Glutamatergic neuron (in vitro differentiated cells): ENCODE measurements at regions not wholly inside any gene's neighbourhood (a gene's known extent, or its start where the extent isn't known, plus 50 kb on each side); places are given as distances from the start of the nearest gene placed in this dataset.
"Not testable (repeated sequence)": the region's sequence is repeated elsewhere in the genome, so short reads cannot be mapped to it uniquely, and the experiment has no call there.

Source experiments
- DNase-seq: peaks from one replicate; pipeline ENCODE4 v3.0.0; 2022
- H3K27ac Mint-ChIP-seq: one replicate; pipeline ENCODE4 v1.8.0; 2020; ENCODE audit warnings: mild to moderate bottlenecking, mixed read lengths, inconsistent platforms; ENCODE audit not compliant: unreplicated experiment
- H3K27me3 Mint-ChIP-seq: one replicate; pipeline ENCODE4 v1.8.0; 2020; ENCODE audit warnings: mild to moderate bottlenecking, moderate library complexity, mixed read lengths, inconsistent platforms; ENCODE audit not compliant: unreplicated experiment
- H3K36me3 Mint-ChIP-seq: one replicate; pipeline ENCODE4 v1.8.0; 2020; ENCODE audit warnings: mild to moderate bottlenecking, mixed read lengths, inconsistent platforms; ENCODE audit not compliant: unreplicated experiment
- H3K4me1 Mint-ChIP-seq: one replicate; pipeline ENCODE4 v1.8.0; 2020; ENCODE audit warnings: mild to moderate bottlenecking, low read depth, mixed read lengths, inconsistent platforms; ENCODE audit not compliant: unreplicated experiment
- H3K4me3 Mint-ChIP-seq: one replicate; pipeline ENCODE4 v1.8.0; 2020; ENCODE audit warnings: mild to moderate bottlenecking, mixed read lengths, inconsistent platforms; ENCODE audit not compliant: unreplicated experiment
- H3K9me3 Mint-ChIP-seq: one replicate; pipeline ENCODE4 v1.8.0; 2020; ENCODE audit warnings: mild to moderate bottlenecking, moderate library complexity, mixed read lengths, inconsistent platforms; ENCODE audit not compliant: unreplicated experiment
- TF ChIP-seq, protein P1 (sequence below): fragments of 200-600 bp; sonication (generic); IDR thresholded peaks from one replicate; pipeline ENCODE4 v1.5.0; 2021; ENCODE audit not compliant: partially characterized antibody, unreplicated experiment

DNA sequence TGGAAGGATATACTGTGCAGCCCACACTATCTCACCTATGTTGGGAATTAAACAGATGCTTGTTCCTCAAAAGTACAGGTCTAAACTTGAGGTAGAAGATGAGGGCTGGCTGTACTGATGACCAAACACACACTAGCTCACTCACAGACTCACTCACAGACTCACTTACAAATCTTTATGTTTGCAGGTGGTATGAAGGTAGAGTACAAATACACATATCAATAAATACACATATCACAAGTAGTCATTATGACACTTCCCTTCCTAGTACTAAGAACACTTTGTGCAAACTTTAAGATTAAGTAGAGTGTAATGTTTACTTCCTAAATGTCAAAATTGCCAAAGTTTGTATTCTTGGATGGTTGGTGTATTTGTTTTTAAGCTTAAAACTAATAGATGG, 155.4 kb upstream of the KCNQ5 start:
- H3K4me3 Mint-ChIP-seq: no peak overlapping the region
- H3K27me3 Mint-ChIP-seq: no peaks in the 10 kb centered on the region
- no peak overlapping the region for H3K27ac Mint-ChIP-seq
- no peak for DNase-seq
- no peaks in the 10 kb centered on the region for H3K9me3 Mint-ChIP-seq
- no peaks in the 10 kb centered on the region for H3K4me1 Mint-ChIP-seq
- TF ChIP-seq, protein P1, sequence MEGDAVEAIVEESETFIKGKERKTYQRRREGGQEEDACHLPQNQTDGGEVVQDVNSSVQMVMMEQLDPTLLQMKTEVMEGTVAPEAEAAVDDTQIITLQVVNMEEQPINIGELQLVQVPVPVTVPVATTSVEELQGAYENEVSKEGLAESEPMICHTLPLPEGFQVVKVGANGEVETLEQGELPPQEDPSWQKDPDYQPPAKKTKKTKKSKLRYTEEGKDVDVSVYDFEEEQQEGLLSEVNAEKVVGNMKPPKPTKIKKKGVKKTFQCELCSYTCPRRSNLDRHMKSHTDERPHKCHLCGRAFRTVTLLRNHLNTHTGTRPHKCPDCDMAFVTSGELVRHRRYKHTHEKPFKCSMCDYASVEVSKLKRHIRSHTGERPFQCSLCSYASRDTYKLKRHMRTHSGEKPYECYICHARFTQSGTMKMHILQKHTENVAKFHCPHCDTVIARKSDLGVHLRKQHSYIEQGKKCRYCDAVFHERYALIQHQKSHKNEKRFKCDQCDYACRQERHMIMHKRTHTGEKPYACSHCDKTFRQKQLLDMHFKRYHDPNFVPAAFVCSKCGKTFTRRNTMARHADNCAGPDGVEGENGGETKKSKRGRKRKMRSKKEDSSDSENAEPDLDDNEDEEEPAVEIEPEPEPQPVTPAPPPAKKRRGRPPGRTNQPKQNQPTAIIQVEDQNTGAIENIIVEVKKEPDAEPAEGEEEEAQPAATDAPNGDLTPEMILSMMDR: no peak
- H3K36me3 Mint-ChIP-seq: no peaks in the 10 kb centered on the region

- H3K36me3 Mint-ChIP-seq: no peaks in the 10 kb centered on the region
- no peak for DNase-seq
- TF ChIP-seq, protein P1: no peak
- H3K4me3 Mint-ChIP-seq: no peak overlapping the region
- H3K4me1 Mint-ChIP-seq: no peaks in the 10 kb centered on the region
- no peaks in the 10 kb centered on the region for H3K9me3 Mint-ChIP-seq
- no peaks in the 10 kb centered on the region for H3K27me3 Mint-ChIP-seq
- no peak overlapping the region for H3K27ac Mint-ChIP-seq
These were observed 154.8 kb upstream of the KCNQ5 start for GRCh38 chr6:72466971-72467566.

GRCh38 chr6:72469406-72469983, 152.4 kb upstream of the KCNQ5 start:
- not testable (repeated sequence) for H3K4me1 Mint-ChIP-seq, DNase-seq, H3K4me3 Mint-ChIP-seq

GRCh38 chr6:72476051-72476450, 145.8 kb upstream of the KCNQ5 start:
- TF ChIP-seq, protein P1: no peak
- H3K4me3 Mint-ChIP-seq: no peak overlapping the region
- DNase-seq: no peak

More at GRCh38 chr6:72469406-72469983, 152.4 kb upstream of the KCNQ5 start:
- H3K27me3 Mint-ChIP-seq, H3K9me3 Mint-ChIP-seq, H3K27ac Mint-ChIP-seq, H3K36me3 Mint-ChIP-seq: not testable (repeated sequence)

GRCh38 chr6:72476646-72477045, 145.2 kb upstream of the KCNQ5 start:
- TF ChIP-seq, protein P1: no peak
- H3K27ac Mint-ChIP-seq: no peak overlapping the region
- no peak overlapping the region for H3K4me3 Mint-ChIP-seq
- H3K27me3 Mint-ChIP-seq: no peaks in the 10 kb centered on the region
- no peak for DNase-seq
- H3K36me3 Mint-ChIP-seq: no peaks in the 10 kb centered on the region
- H3K9me3 Mint-ChIP-seq: peaks cover 2% of the 10 kb centered on the region
- peaks cover 6% of the 10 kb centered on the region for H3K4me1 Mint-ChIP-seq

More at GRCh38 chr6:72476051-72476450, 145.8 kb upstream of the KCNQ5 start:
- H3K9me3 Mint-ChIP-seq: peaks cover 2% of the 10 kb centered on the region
- H3K4me1 Mint-ChIP-seq: peaks cover 3% of the 10 kb centered on the region
- H3K27me3 Mint-ChIP-seq: no peaks in the 10 kb centered on the region
- no peak overlapping the region for H3K27ac Mint-ChIP-seq
- no peaks in the 10 kb centered on the region for H3K36me3 Mint-ChIP-seq
